Trophoblast cell (in vitro differentiated cells and primary cell): ENCODE measurements at regions not wholly inside any gene's neighbourhood (a gene's known extent, or its start where the extent isn't known, plus 50 kb on each side); places are given as distances from the start of the nearest gene placed in this dataset.

Source experiments
- DNase-seq, 2 donors: peaks; one replicate each; pipeline ENCODE4 v3.0.0-alpha.2; 2016
- H2AFZ ChIP-seq: 2 replicates; pipeline ENCODE4 v1.6.1; 2013; ENCODE audit warnings: low read length, moderate library complexity, mild to moderate bottlenecking; ENCODE audit not compliant: insufficient read depth, poor library complexity
- H2AK5ac ChIP-seq: 2 replicates; pipeline ENCODE4 v1.6.1; 2013; ENCODE audit warnings: mild to moderate bottlenecking, low read length
- H2BK120ac ChIP-seq: 2 replicates; pipeline ENCODE4 v1.6.1; 2013; ENCODE audit warnings: low read length, mild to moderate bottlenecking, moderate library complexity; ENCODE audit not compliant: insufficient read depth, poor library complexity
- H2BK12ac ChIP-seq: 2 replicates; pipeline ENCODE4 v1.6.1; 2013; ENCODE audit warnings: mild to moderate bottlenecking, low read length, moderate library complexity
- H2BK5ac ChIP-seq: 2 replicates; pipeline ENCODE4 v1.6.1; 2013; ENCODE audit warnings: low read length, low read depth, moderate library complexity, mild to moderate bottlenecking; ENCODE audit not compliant: poor library complexity
- H3K14ac ChIP-seq: 2 replicates; pipeline ENCODE4 v1.6.1; 2013; ENCODE audit warnings: mild to moderate bottlenecking, low read length
- H3K18ac ChIP-seq: 2 replicates; pipeline ENCODE4 v1.6.1; 2013; ENCODE audit warnings: mild to moderate bottlenecking, low read length
- H3K23ac ChIP-seq: 2 replicates; pipeline ENCODE4 v1.6.1; 2013; ENCODE audit warnings: low read length
- H3K27ac ChIP-seq: 2 replicates; pipeline ENCODE4 v1.5.1; 2013; ENCODE audit warnings: low read depth, mild to moderate bottlenecking, inconsistent platforms, low read length, moderate library complexity
- H3K27me3 ChIP-seq: 2 replicates; pipeline ENCODE4 v1.6.1; 2013; ENCODE audit warnings: inconsistent platforms, mild to moderate bottlenecking, low read length, moderate library complexity; ENCODE audit not compliant: insufficient read depth
- H3K36me3 ChIP-seq, 2 experiments: 1 replicate in 1 of 2; 2 replicates in 1 of 2; pipeline ENCODE4 v1.6.1; 2013; ENCODE audit warnings: low read length in 2 of 2, mild to moderate bottlenecking in 2 of 2, moderate library complexity in 1 of 2; ENCODE audit not compliant: insufficient read depth in 2 of 2, control insufficient read depth in 1 of 2
- H3K4ac ChIP-seq: 2 replicates; pipeline ENCODE4 v1.6.1; 2013; ENCODE audit warnings: low read depth, mild to moderate bottlenecking, low read length, moderate library complexity
- H3K4me1 ChIP-seq, 2 experiments: 1 replicate in 1 of 2; 2 replicates in 1 of 2; pipeline ENCODE4 v1.6.1; 2013; ENCODE audit warnings: low read length in 2 of 2, mild to moderate bottlenecking in 2 of 2, moderate library complexity in 1 of 2; ENCODE audit not compliant: insufficient read depth in 2 of 2, control insufficient read depth in 1 of 2
- H3K4me2 ChIP-seq: 2 replicates; pipeline ENCODE4 v1.6.1; 2013; ENCODE audit warnings: inconsistent platforms, mild to moderate bottlenecking, low read length, moderate library complexity
- H3K4me3 ChIP-seq: 2 replicates; pipeline ENCODE4 v1.5.1; 2013; ENCODE audit warnings: mild to moderate bottlenecking, low read depth, low read length, inconsistent platforms
- H3K79me1 ChIP-seq: one replicate; pipeline ENCODE4 v1.6.1; 2013; ENCODE audit warnings: low read length
- H3K79me2 ChIP-seq: 2 replicates; pipeline ENCODE4 v1.6.1; 2013; ENCODE audit warnings: low read length, mild to moderate bottlenecking; ENCODE audit not compliant: control insufficient read depth, insufficient read depth, poor library complexity
- H3K9ac ChIP-seq: 2 replicates; pipeline ENCODE4 v1.6.1; 2013; ENCODE audit warnings: mild to moderate bottlenecking, low read length
- H3K9me3 ChIP-seq: 2 replicates; pipeline ENCODE4 v1.6.1; 2013; ENCODE audit warnings: low read depth, mild to moderate bottlenecking, control low read depth, inconsistent platforms, low read length; ENCODE audit not compliant: insufficient read depth
- H4K12ac ChIP-seq: 2 replicates; pipeline ENCODE4 v1.6.1; 2013; ENCODE audit warnings: low read depth, mild to moderate bottlenecking, low read length, moderate library complexity
- H4K8ac ChIP-seq: 2 replicates; pipeline ENCODE4 v1.6.1; 2013; ENCODE audit warnings: low read depth, mild to moderate bottlenecking, low read length, moderate library complexity
- H4K91ac ChIP-seq: one replicate; pipeline ENCODE4 v1.6.1; 2013; ENCODE audit warnings: low read depth, mild to moderate bottlenecking, low read length, moderate library complexity
- WGBS: extraction: QIAGEN DNeasy Blood & Tissue Kit; methylation state at CpG from one replicate; pipeline ENCODE4 v1.1.7; 2013; ENCODE audit warnings: missing lambda C conversion rate; ENCODE audit not compliant: insufficient read length, insufficient coverage; ENCODE audit errors: extremely low coverage; 5-methylcytosine and 5-hydroxymethylcytosine counted together

GRCh38 chr6:144400321-144400720, 115.2 kb downstream of the UTRN start:
- no peaks in the 10 kb centered on the region for H3K36me3 ChIP-seq
- no peaks in the 10 kb centered on the region for H3K27me3 ChIP-seq
- H3K4ac ChIP-seq, result no peak overlapping the region
- H3K4me2 ChIP-seq, result no peak overlapping the region
- H3K14ac ChIP-seq, result no peak overlapping the region
- no peaks in the 10 kb centered on the region for H3K4me1 ChIP-seq
- H2BK12ac ChIP-seq, result no peak overlapping the region
- no peak overlapping the region for H2BK120ac ChIP-seq
- no CpG with 5 or more reads among the region's 5 CpGs for WGBS
- H3K4me3 ChIP-seq, result no peak overlapping the region
- H2AFZ ChIP-seq, result no peak overlapping the region
- H4K91ac ChIP-seq, result no peak overlapping the region
- H2AK5ac ChIP-seq, result no peak overlapping the region
- H3K18ac ChIP-seq, result no peak overlapping the region
- no peak overlapping the region for H3K27ac ChIP-seq
- no peak overlapping the region for H4K8ac ChIP-seq
- no peak overlapping the region for H2BK5ac ChIP-seq
- H3K79me1 ChIP-seq, result no peaks in the 10 kb centered on the region
- H4K12ac ChIP-seq, result no peak overlapping the region
- peak; percentile 51 to 89 for DNase-seq
- H3K23ac ChIP-seq, result no peak overlapping the region
- H3K79me2 ChIP-seq, result no peaks in the 10 kb centered on the region
- no peak overlapping the region for H3K9ac ChIP-seq
- H3K9me3 ChIP-seq, result peaks cover 1% of the 10 kb centered on the region

GRCh38 chr6:144401736-144402733, 116.9 kb downstream of the UTRN start:
- Histone ChIP-seq H2BK12ac (no peak overlapping the region), H2AFZ (no peak overlapping the region), H4K12ac (no peak overlapping the region), H3K18ac (no peak overlapping the region), H3K9me3 (peaks cover 1% of the 10 kb centered on the region), H2BK5ac (no peak overlapping the region), H3K79me1 (no peaks in the 10 kb centered on the region), H4K8ac (no peak overlapping the region), H3K36me3 (no peaks in the 10 kb centered on the region), H3K23ac (no peak overlapping the region), H3K4me3 (no peak overlapping the region), H4K91ac (no peak overlapping the region), H3K4ac (no peak overlapping the region), H3K4me2 (no peak overlapping the region), H3K79me2 (no peaks in the 10 kb centered on the region), H3K27me3 (no peaks in the 10 kb centered on the region), H2BK120ac (no peak overlapping the region), H3K14ac (no peak overlapping the region), H3K4me1 (no peaks in the 10 kb centered on the region), H2AK5ac (no peak overlapping the region), H3K27ac (no peak overlapping the region), H3K9ac (no peak overlapping the region)
- no peak for DNase-seq
- WGBS, result no CpG with 5 or more reads among the region's 13 CpGs

- Histone ChIP-seq H2BK12ac (no peak overlapping the region), H3K4ac (no peak overlapping the region)
These were observed 117.6 kb downstream of the UTRN start for GRCh38 chr6:144402750-144403149.

GRCh38 chr6:144405163-144405562, 120.0 kb downstream of the UTRN start:
- WGBS, result no CpG with 5 or more reads among the region's 5 CpGs
- Histone ChIP-seq H3K4me2 (no peak overlapping the region), H2AFZ (no peak overlapping the region)

More at GRCh38 chr6:144402750-144403149, 117.6 kb downstream of the UTRN start:
- no peak overlapping the region for H2BK120ac ChIP-seq
- H3K4me2 ChIP-seq, result no peak overlapping the region
- H3K18ac ChIP-seq, result no peak overlapping the region
- no peak overlapping the region for H4K12ac ChIP-seq
- no peak overlapping the region for H2AK5ac ChIP-seq
- no peak overlapping the region for H3K23ac ChIP-seq
- H3K9me3 ChIP-seq, result peaks cover 1% of the 10 kb centered on the region
- no peak overlapping the region for H2AFZ ChIP-seq
- no peaks in the 10 kb centered on the region for H3K79me2 ChIP-seq
- no peak overlapping the region for H4K8ac ChIP-seq
- H4K91ac ChIP-seq, result no peak overlapping the region
- no peaks in the 10 kb centered on the region for H3K79me1 ChIP-seq
- no peaks in the 10 kb centered on the region for H3K36me3 ChIP-seq
- no peak overlapping the region for H3K9ac ChIP-seq
- no peaks in the 10 kb centered on the region for H3K4me1 ChIP-seq
- no peaks in the 10 kb centered on the region for H3K27me3 ChIP-seq
- no peak overlapping the region for H2BK5ac ChIP-seq
- H3K4me3 ChIP-seq, result no peak overlapping the region
- no peak for DNase-seq
- H3K14ac ChIP-seq, result no peak overlapping the region
- H3K27ac ChIP-seq, result no peak overlapping the region
- no CpG with 5 or more reads among the region's 8 CpGs for WGBS

More at GRCh38 chr6:144405163-144405562, 120.0 kb downstream of the UTRN start:
- no peaks in the 10 kb centered on the region for H3K27me3 ChIP-seq
- no peak overlapping the region for H4K12ac ChIP-seq
- H3K4me3 ChIP-seq, result no peak overlapping the region
- H3K36me3 ChIP-seq, result no peaks in the 10 kb centered on the region
- H3K4ac ChIP-seq, result no peak overlapping the region
- no peak overlapping the region for H2BK12ac ChIP-seq
- H4K8ac ChIP-seq, result no peak overlapping the region
- no peak overlapping the region for H3K18ac ChIP-seq
- H3K9ac ChIP-seq, result no peak overlapping the region
- no peak overlapping the region for H3K27ac ChIP-seq
- no peak overlapping the region for H2BK120ac ChIP-seq
- no peaks in the 10 kb centered on the region for H3K79me2 ChIP-seq
- no peak overlapping the region for H2BK5ac ChIP-seq
- no peaks in the 10 kb centered on the region for H3K79me1 ChIP-seq
- no peak overlapping the region for H3K23ac ChIP-seq
- no peak overlapping the region for H3K14ac ChIP-seq
- no peaks in the 10 kb centered on the region for H3K4me1 ChIP-seq
- DNase-seq, result no peak
- no peaks in the 10 kb centered on the region for H3K9me3 ChIP-seq
- H2AK5ac ChIP-seq, result no peak overlapping the region
- H4K91ac ChIP-seq, result no peak overlapping the region
